SIG-M5 treated with dmso at 0.1 percent for 504 hours (cell line): ENCODE measurements at regions not wholly inside any gene's neighbourhood (a gene's known extent, or its start where the extent isn't known, plus 50 kb on each side); places are given as distances from the start of the nearest gene placed in this dataset.
"Not testable (repeated sequence)": the region's sequence is repeated elsewhere in the genome, so short reads cannot be mapped to it uniquely, and the experiment has no call there.

Experiments
- DNase-seq: peaks from one replicate; lab custom pipeline; 2025; ENCODE audit not compliant: unreplicated experiment; lab: John Stamatoyannopoulos, UW

DNA sequence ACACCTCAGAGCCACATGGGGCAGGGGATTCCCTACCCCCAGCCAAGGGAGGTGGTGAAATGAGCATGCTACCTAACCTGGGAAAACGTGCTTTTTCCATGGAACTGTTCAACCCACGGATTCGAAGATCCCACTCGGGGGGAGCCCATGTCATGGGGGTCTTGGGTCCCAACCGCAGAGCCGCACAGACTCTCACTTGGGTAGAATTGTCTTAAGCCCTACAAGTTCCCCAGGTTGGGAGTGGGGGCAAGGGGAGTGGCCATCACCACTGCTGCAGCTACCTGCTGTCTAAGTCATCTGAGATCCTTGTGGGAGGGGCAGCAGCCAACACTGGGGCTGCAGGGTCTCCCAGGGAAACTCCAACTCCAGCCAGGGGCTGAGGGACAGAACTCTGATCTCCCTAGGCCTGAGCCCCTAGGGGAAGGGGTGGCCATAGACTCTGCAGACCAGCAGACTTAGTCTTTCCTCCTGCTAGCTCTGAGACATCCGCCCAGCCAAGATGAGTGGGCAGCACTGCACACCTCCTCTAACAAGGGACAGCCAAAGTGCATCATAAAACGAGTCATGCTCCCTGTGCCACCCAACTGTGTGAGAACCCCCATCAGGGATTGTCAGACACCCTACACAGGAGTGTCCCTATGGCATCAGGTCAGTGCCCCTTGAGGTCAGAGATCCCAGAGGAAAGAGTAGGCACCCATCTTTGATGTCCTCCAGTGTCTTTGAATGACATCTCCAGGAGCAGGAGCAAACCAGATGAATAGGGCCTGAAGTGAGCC lies 610.4 kb upstream of the SLITRK6 start:
- DNase-seq, result no peak

GRCh38 chr13:86425170-86425815 lies 626.1 kb upstream of the SLITRK6 start:
- DNase-seq, result no peak

DNA sequence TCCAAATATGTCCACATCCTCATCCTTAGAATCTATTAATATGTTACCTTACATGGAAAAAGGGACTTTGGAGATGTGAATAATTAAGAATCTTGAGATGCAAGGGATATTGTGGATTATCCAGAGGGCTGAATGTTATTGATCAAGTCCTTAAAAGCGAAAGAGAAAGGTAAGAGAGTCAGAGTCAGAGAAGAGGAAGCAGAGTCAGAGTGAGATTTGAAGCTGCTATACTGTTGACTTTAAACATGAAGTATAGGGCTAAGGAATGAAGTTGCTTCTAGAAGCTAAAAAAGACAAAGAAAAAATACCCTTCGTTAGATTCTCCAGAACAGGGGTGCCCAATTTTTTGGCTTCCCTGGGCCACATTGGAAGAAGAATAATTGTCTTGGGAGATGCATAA lies 627.2 kb upstream of the SLITRK6 start:
- DNase-seq, result no peak

DNA sequence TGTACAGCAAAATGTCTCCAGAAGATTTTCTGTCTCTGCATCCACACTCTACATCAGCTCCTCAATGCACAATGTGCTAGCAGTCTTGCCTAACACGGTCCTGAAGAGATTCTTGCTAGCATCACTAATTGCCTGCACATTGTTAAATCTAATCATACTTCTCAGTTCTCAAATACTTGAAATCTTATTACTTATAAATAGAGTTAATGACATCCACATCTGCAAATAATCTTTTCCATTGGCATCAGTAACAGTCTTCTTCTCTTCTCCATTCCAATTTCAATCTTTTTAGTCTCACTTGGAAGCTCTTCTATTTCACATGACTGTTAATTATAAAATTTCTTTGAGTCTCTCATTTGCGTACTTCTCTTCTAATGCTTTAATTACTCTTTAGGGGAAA lies 630.5 kb upstream of the SLITRK6 start:
- no peak for DNase-seq

DNA sequence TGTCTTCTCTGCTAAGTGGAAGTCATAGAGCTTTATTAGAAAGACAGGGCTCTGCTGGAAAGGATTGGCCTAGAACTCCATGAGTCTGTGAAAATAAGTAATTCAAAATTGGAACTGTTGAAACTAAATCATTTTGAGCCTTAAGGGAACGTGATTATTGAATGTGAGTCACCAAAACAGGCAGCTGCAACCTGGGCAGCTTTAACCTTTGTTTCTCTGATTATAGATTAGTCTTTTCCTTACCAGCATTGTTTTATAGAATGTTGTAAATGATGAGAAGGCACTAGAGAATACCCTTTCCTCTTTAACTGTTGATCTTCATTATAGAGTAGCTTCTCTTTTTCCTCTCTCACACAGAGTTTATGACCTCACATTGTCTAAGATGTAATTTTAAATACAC lies 638.8 kb upstream of the SLITRK6 start:
- no peak for DNase-seq

- DNase-seq, result no peak
These were observed 646.0 kb upstream of the SLITRK6 start for GRCh38 chr13:86445206-86445605.

DNA sequence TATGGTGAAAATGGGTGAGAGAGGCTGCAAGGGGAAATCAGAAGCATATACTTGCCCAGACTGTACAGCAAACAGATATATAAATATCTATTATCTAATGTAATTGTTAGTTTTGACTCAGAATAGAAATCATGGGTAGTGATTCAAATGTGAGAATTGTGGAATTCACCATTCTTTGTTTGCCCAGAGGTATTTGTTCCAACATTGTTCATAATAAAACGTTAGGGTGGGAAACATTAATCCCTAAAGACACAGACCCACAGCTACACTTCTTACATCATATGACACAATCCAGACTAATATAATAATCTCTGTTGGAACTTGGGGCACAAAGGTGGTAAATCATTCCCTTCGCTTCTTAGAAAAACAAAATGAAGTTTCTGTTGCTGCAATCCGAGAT lies 646.5 kb upstream of the SLITRK6 start:
- no peak for DNase-seq

DNA sequence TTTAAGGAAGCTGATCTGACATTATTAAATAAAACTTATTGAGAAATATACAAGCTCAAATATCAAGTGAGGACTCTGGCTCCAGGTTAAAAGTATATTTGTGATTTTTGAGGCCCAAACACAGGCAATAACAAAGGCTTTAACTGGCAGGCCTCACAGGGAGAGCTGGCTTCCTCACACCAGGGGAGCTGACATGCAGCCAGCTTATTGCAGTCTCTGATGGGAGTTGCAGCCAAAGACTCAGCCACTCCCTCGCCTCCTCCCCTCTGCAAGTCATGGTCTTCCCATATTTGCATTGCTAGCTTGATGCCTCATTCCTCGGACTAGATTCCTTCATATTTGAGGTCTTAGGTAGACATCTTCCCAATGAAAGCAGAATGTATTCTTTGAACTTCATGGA lies 647.1 kb upstream of the SLITRK6 start:
- DNase-seq, result no peak

DNA sequence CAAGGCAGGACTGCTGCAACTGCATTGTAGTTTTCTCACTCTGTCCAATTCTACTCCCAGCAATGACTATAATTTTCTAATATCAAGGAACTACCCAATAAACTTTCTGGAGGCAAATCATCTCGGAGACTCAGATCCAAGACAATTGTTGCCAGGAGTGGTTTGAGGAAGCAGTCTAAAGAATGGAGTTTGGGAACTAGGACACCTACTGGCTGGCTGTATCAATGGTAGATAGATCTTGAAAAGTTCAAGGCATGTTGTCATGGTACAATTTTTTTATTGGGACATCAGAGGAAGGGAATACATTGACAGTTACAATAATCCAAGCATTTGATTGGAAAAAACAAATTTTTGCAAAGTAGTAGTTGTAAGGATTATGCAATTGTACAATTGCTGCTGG lies 648.3 kb upstream of the SLITRK6 start:
- DNase-seq, result no peak

- DNase-seq, result no peak
These were observed 662.8 kb upstream of the SLITRK6 start for GRCh38 chr13:86462011-86462410.

- no peak for DNase-seq
These were observed 665.0 kb upstream of the SLITRK6 start for GRCh38 chr13:86464193-86464592.

DNA sequence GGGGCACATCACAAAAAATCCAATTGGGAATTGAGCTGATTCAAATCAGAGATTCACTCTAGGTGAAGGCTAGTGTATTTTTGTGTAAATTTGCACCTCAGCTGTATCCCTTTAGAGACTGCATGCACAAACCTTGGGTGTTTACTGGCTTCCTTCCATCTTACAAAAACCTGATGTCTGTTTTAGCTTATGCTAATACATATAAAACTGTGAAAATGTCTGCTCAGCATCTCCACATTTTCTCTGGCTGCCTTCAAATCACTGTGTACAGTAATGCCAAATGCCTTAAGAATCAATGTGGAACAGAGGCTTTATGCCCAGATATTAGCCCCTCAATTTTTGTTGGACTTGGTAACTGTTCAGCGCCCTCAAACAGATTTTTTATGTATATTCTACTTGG lies 675.8 kb upstream of the SLITRK6 start:
- no peak for DNase-seq

GRCh38 chr13:86476656-86477055 lies 677.4 kb upstream of the SLITRK6 start:
- DNase-seq, result no peak

- no peak for DNase-seq
These were observed 687.4 kb upstream of the SLITRK6 start for GRCh38 chr13:86486582-86486981.

DNA sequence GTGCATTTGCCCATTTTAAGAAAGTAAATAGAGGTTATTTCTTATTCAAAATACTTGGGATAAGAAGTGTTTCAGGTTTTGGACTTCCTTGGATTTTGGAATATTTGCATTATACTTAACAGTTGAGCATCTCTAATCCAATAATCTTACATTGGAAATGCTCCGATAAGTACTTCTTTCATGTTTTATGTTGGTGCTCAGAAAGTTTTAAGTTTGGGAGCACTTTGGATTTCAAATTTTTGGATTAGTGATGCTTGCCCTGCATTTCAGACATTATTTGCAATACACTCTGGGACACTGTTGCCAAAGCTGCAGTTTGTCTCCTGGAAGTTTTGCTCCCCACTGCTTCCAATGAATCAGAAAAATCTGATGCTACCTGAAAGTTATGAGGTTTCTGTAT lies 691.9 kb upstream of the SLITRK6 start:
- no peak for DNase-seq

DNA sequence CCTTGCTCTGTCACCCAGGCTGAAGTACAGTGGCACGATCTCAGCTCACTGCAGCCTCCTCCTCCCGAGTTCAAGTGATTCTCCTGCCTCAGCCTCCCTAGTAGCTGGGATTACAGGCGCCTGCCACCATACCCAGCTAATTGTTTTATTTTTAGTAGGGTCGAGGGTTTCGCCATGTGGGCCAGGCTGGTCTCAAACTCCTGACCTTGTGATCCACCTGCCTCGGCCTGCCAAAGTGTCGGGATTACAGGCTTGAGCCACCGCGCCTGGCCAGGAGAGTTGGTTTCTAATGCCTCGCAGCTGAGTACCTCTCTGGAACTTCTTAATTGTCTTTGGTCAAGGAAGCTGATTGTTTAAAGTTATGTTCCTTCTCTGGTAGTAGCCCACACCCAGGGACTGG lies 702.7 kb upstream of the SLITRK6 start:
- not testable (repeated sequence) for DNase-seq

DNA sequence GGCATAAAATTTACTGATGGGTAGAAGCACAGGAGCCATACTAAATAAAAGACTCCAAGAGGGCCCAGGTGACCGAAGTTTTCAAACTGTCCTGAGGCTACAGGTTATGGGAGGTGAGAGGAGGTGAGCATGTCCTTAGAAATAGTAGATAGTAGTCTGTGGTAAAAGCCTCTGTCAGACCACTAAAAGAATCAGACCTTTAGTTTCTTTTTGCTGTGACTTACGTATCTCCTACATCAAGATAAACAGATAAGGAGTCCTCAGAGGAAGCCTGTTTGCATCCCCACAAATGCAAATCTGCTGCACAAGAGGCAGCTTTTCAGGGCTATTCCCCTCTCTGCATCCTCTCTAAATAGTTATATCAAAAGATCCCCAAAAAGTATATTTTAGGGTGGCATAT lies 711.6 kb upstream of the SLITRK6 start:
- no peak for DNase-seq

- DNase-seq, result no peak
These were observed 742.2 kb upstream of the SLITRK6 start for GRCh38 chr13:86541461-86541860.

GRCh38 chr13:86554066-86554465 lies 754.8 kb upstream of the SLITRK6 start:
- peak; percentile 79 for DNase-seq

GRCh38 chr13:86559901-86560300 lies 760.7 kb upstream of the SLITRK6 start:
- DNase-seq, result peak; percentile 40

- no peak for DNase-seq
These were observed 763.6 kb upstream of the SLITRK6 start for GRCh38 chr13:86562866-86563265.

DNA sequence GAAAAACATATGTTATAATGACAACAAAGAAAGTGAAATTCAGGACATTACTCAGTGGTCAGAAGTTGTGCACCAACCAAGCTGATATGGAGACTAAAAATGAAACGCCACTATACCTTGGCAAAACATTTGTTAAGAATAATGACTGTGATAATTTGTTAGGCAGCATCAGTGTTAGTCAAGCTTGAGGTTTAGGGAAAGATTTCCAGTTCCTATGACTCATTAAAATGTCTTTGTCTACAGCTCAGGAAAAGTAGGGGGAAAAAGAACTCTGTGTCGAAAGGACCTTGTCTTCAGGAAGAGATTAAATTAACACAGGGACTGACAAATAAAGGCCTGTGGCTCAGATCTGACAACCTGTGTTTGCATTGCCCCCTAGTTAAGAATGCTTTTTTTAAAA lies 764.1 kb upstream of the SLITRK6 start:
- no peak for DNase-seq

DNA sequence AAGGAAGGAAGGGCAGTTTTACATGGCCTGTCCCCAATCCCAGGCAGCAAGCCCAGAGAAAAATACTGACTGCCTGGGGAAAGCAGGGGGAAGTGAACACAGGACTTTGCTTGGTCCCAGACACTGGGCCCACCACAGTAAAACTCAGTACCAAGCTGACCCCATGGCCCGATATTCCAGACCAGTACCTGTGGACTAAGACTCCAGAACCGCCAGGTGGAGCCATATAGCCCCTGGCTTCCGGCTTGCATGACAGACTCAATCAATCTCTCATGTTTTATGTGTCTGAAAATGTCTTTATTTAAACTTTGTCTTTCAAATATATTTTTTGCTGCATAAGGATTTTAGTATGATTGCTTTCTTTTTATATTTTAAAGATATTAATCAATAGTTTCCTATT lies 767.9 kb upstream of the SLITRK6 start:
- no peak for DNase-seq
